GM12873 (cell line): ENCODE measurements at regions not wholly inside any gene's neighbourhood (a gene's known extent, or its start where the extent isn't known, plus 50 kb on each side); places are given as distances from the start of the nearest gene placed in this dataset.

ENCODE experiments used
- CTCF ChIP-seq: IDR thresholded peaks from 2 replicates; pipeline ENCODE4 v1.5.1; 2012; ENCODE audit warnings: low read depth, mild to moderate bottlenecking, moderate library complexity, low read length, control low read depth; ENCODE audit not compliant: insufficient read depth; ENCODE audit errors: missing control alignments

- no peak for TF ChIP-seq CTCF
Measured at GRCh38 chrX:129035180-129035579, 488.1 kb downstream of the SMARCA1 start.

- no peak for TF ChIP-seq CTCF
Measured at GRCh38 chrX:129034196-129034595, 489.1 kb downstream of the SMARCA1 start.

- TF ChIP-seq CTCF = no peak
Measured at GRCh38 chrX:129026202-129026601, 497.1 kb downstream of the SMARCA1 start.

GRCh38 chrX:129025376-129025775 is 497.9 kb downstream of the SMARCA1 start:
- no peak for TF ChIP-seq CTCF

- no peak for TF ChIP-seq CTCF
Measured at GRCh38 chrX:129019412-129019811, 503.9 kb downstream of the SMARCA1 start.

GRCh38 chrX:129015381-129015780 is 507.9 kb downstream of the SMARCA1 start:
- no peak for TF ChIP-seq CTCF

- no peak for TF ChIP-seq CTCF
Measured at GRCh38 chrX:129013574-129013973, 509.7 kb downstream of the SMARCA1 start.
